ENCODE measurements at regions not wholly inside any gene's neighbourhood (a gene's known extent, or its start where the extent isn't known, plus 50 kb on each side); places are given as distances from the start of the nearest gene placed in this dataset.

DNA sequence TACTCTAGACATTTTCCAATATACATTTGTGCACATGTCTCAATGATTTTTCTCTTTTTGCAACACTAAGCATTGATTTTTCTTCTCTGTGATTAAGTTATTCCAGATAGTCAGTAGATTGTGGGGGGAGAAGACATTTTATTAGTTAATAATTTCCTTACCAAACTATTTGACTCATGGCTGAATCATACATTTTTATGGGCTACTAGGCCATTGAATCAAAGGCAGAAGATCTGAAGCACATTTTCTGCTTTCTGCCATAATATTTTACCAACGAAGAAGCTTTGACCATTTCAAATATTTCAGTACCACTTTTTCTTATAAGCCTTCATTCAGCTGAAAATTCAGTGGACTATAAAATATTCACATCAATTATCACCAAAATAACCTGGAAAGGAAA is 175.6 kb downstream of the IRX2 start:
- Mint-ChIP-seq H3K27me3 (ENCODE audit: unreplicated experiment) (no peaks in the 10 kb centered on the region), H3K27ac (ENCODE audit: unreplicated experiment) (no peak overlapping the region), H3K4me1 (ENCODE audit: low read depth, unreplicated experiment) (peaks cover 3% of the 10 kb centered on the region), H3K9me3 (ENCODE audit: unreplicated experiment) (peaks cover 2% of the 10 kb centered on the region), H3K4me3 (ENCODE audit: unreplicated experiment) (no peak overlapping the region), H3K36me3 (ENCODE audit: unreplicated experiment) (no peaks in the 10 kb centered on the region)
- no peak for DNase-seq
- TF ChIP-seq, protein P1, sequence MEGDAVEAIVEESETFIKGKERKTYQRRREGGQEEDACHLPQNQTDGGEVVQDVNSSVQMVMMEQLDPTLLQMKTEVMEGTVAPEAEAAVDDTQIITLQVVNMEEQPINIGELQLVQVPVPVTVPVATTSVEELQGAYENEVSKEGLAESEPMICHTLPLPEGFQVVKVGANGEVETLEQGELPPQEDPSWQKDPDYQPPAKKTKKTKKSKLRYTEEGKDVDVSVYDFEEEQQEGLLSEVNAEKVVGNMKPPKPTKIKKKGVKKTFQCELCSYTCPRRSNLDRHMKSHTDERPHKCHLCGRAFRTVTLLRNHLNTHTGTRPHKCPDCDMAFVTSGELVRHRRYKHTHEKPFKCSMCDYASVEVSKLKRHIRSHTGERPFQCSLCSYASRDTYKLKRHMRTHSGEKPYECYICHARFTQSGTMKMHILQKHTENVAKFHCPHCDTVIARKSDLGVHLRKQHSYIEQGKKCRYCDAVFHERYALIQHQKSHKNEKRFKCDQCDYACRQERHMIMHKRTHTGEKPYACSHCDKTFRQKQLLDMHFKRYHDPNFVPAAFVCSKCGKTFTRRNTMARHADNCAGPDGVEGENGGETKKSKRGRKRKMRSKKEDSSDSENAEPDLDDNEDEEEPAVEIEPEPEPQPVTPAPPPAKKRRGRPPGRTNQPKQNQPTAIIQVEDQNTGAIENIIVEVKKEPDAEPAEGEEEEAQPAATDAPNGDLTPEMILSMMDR (IDR thresholded peaks at IDR 0.05; ENCODE audit: partially characterized antibody, unreplicated experiment): no peak

DNA sequence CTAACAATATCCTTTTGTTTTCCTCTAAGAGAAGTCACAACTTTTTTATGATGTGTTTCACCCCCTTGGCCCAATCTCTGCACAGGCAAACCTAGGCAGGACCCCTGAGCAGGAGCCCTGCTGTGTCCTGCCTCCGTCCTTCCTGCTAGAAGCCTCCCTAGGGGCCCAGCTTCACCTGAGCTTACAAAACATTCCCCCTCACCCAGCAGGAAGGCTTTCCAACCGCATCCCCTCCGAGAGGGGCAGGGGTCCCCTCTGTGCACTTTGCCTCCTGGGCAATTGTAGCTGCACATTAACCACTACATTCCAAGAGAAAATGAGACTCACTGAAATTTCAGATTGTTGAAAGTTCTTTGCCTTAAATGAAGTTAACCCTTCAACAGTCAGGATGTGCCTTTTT is 176.2 kb downstream of the IRX2 start:
- no peak overlapping the region for H3K4me3 Mint-ChIP-seq (ENCODE audit: unreplicated experiment)
- DNase-seq: no peak
- peaks cover 2% of the 10 kb centered on the region for H3K4me1 Mint-ChIP-seq (ENCODE audit: low read depth, unreplicated experiment)
- no peaks in the 10 kb centered on the region for H3K36me3 Mint-ChIP-seq (ENCODE audit: unreplicated experiment)
- H3K9me3 Mint-ChIP-seq (ENCODE audit: unreplicated experiment): peaks cover 2% of the 10 kb centered on the region
- no peak overlapping the region for H3K27ac Mint-ChIP-seq (ENCODE audit: unreplicated experiment)
- H3K27me3 Mint-ChIP-seq (ENCODE audit: unreplicated experiment): no peaks in the 10 kb centered on the region
- TF ChIP-seq, protein P1 (IDR thresholded peaks at IDR 0.05; ENCODE audit: partially characterized antibody, unreplicated experiment): no peak

DNA sequence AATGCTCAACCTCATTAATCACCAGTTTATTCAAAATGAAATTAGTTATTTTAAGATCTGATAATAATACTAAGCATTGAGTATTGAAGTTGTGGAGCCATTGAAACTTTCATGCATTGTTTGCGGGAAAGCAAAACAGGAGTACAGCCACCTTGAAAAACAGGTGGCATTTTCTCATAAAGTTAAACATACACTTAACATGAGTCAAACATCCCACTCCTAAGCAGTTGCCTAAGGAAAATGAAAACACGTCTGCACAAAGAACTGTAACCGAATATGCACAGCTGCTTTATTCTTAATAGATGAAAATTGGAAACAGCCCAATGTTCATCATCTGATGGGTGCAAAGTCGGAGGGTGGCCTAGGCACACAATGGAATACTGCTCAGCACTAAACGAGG is 177.3 kb downstream of the IRX2 start:
- no peaks in the 10 kb centered on the region for H3K36me3 Mint-ChIP-seq (ENCODE audit: unreplicated experiment)
- TF ChIP-seq, protein P1 (IDR thresholded peaks at IDR 0.05; ENCODE audit: partially characterized antibody, unreplicated experiment): no peak
- no peak for DNase-seq
- H3K4me1 Mint-ChIP-seq (ENCODE audit: low read depth, unreplicated experiment): no peaks in the 10 kb centered on the region
- peaks cover 2% of the 10 kb centered on the region for H3K9me3 Mint-ChIP-seq (ENCODE audit: unreplicated experiment)
- H3K4me3 Mint-ChIP-seq (ENCODE audit: unreplicated experiment): no peak overlapping the region
- H3K27ac Mint-ChIP-seq (ENCODE audit: unreplicated experiment): no peak overlapping the region
- no peaks in the 10 kb centered on the region for H3K27me3 Mint-ChIP-seq (ENCODE audit: unreplicated experiment)

DNA sequence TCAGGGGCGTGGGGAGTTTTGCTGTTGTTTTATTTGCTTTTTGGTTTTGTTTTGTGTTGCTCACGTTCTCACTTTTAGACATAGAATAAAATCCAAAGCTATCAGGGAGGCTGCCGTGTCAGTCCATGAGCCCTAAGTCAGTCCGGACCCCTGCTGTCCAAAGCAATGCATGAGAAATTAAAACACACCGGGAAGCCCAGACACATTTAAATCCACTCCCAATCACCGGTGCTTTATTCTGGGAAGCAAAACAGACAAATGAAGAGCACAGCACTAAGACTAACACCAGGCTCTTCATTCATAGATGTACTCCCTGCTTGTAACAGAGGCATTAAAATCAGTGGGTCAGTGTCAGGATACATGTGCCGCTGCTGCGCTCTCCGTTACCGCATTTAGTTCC is 180.9 kb downstream of the IRX2 start:
- TF ChIP-seq, protein P1 (IDR thresholded peaks at IDR 0.05; ENCODE audit: partially characterized antibody, unreplicated experiment): no peak

DNA sequence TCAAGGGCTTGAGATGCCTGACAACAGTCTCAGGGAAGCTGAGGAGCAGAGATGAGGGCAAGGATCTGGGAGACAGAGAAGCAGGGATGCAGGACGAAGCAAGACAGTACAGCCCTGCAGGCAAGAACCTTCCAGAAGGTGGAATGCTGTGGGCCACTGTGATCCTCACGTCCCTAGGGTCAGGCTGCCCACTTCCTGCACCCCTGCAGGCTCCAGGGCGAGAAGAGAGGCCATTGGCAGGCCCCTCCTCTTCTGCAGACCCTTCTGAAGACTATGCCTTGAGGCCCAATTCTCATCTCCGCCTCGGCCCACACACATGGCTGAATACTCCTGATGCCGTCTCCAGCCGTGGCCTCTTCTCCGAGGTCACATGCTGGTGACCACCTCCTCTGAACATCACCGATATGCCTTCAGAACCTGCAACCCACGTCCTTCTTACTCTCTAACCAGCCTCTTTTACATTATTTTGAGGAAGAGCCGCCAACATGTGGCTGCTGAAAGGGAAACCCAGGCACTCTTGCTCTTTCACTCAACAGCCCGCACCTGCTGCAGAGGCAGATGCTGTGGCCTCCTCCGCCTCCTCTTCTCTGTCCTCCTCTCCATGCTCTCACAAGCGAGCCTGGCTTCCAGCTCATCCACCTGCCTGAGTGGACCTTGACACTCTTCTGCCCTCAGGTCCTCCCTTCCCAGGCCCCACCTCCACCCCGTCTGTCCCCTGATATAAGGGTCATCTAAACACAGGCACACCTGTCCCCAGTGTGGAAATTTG is 181.5 kb downstream of the IRX2 start:
- H3K27ac Mint-ChIP-seq (ENCODE audit: unreplicated experiment): no peak overlapping the region
- peaks cover 4% of the 10 kb centered on the region for H3K27me3 Mint-ChIP-seq (ENCODE audit: unreplicated experiment)
- no peak for DNase-seq
- H3K4me1 Mint-ChIP-seq (ENCODE audit: low read depth, unreplicated experiment): no peaks in the 10 kb centered on the region
- H3K36me3 Mint-ChIP-seq (ENCODE audit: unreplicated experiment): peaks cover 9% of the 10 kb centered on the region
- TF ChIP-seq, protein P1 (IDR thresholded peaks at IDR 0.05; ENCODE audit: partially characterized antibody, unreplicated experiment): no peak
- H3K9me3 Mint-ChIP-seq (ENCODE audit: unreplicated experiment): peaks cover 4% of the 10 kb centered on the region
- H3K4me3 Mint-ChIP-seq (ENCODE audit: unreplicated experiment): no peak overlapping the region

More for the DNA sequence above, 180.9 kb downstream of the IRX2 start:
- Mint-ChIP-seq H3K4me1 (ENCODE audit: low read depth, unreplicated experiment) (no peaks in the 10 kb centered on the region), H3K9me3 (ENCODE audit: unreplicated experiment) (peaks cover 4% of the 10 kb centered on the region), H3K27ac (ENCODE audit: unreplicated experiment) (no peak overlapping the region), H3K4me3 (ENCODE audit: unreplicated experiment) (no peak overlapping the region), H3K27me3 (ENCODE audit: unreplicated experiment) (peaks cover 4% of the 10 kb centered on the region), H3K36me3 (ENCODE audit: unreplicated experiment) (peaks cover 9% of the 10 kb centered on the region)
- DNase-seq: no peak

Measured in glutamatergic neuron (in vitro differentiated cells).